Transverse colon (tissue), 4 donors: ENCODE measurements at regions not wholly inside any gene's neighbourhood (a gene's known extent, or its start where the extent isn't known, plus 50 kb on each side); places are given as distances from the start of the nearest gene placed in this dataset.

Experiments
- CTCF ChIP-seq, 5 experiments: fragments of 200-600 bp in 3 of 5; fragments of 450-650 bp in 2 of 5; sonication (generic) in 3 of 5; IDR thresholded peaks; 1 replicate in 2 of 5; 2 replicates in 3 of 5; pipeline ENCODE4 v1.5.1; 2016 to 2017; ENCODE audit warnings: antibody characterized with exemption in 5 of 5, inconsistent platforms in 3 of 5, mild to moderate bottlenecking in 2 of 5, moderate library complexity in 1 of 5
- EP300 ChIP-seq: sonication (generic); formaldehyde crosslinking; IDR thresholded peaks from one replicate; pipeline ENCODE4 v1.6.1; 2017; ENCODE audit warnings: antibody characterized with exemption, low read depth
- POLR2AphosphoS5 ChIP-seq, 3 donors: sonication (generic); formaldehyde crosslinking; IDR thresholded peaks; one replicate each; pipeline ENCODE4 v1.6.1; 2016; ENCODE audit warnings: antibody characterized with exemption in 3 of 3

GRCh38 chr13:40475617-40476016, 190.8 kb downstream of the FOXO1 start:
- TF ChIP-seq POLR2AphosphoS5 (IDR thresholded peaks at IDR 0.05) (no peak), EP300 (no peak), CTCF (IDR thresholded peaks at IDR 0.05) (no peak)
